Gastrocnemius medialis (tissue), 4 donors: ENCODE measurements at regions not wholly inside any gene's neighbourhood (a gene's known extent, or its start where the extent isn't known, plus 50 kb on each side); places are given as distances from the start of the nearest gene placed in this dataset.
"Not testable (repeated sequence)": the region's sequence is repeated elsewhere in the genome, so short reads cannot be mapped to it uniquely, and the experiment has no call there.

Experiments
- ATAC-seq, 2 donors: fragments of 150-250 bp; one replicate each; pipeline ENCODE4 v1.9.1; 2016
- DNase-seq, 2 donors: peaks; one replicate each; pipeline ENCODE4 v3.0.0-alpha.2; 2019
- H3K27ac ChIP-seq, 4 donors: fragments of 200-600 bp; sonication (generic); 1 replicate in 1 of 4; 2 replicates in 3 of 4; pipeline ENCODE4 v1.5.1; 2016 to 2018; ENCODE audit warnings: mild to moderate bottlenecking in 2 of 4, moderate library complexity in 1 of 4
- H3K27me3 ChIP-seq, 3 donors: fragments of 200-600 bp; sonication (generic) in 2 of 3; 1 replicate in 1 of 3; 2 replicates in 2 of 3; pipeline versions ENCODE4 v1.5.1 to v1.6.0; 2016 to 2019; ENCODE audit warnings: mild to moderate bottlenecking in 1 of 3, moderate library complexity in 1 of 3
- H3K36me3 ChIP-seq, 2 donors: fragments of 200-600 bp; sonication (generic) in 1 of 2; one replicate each; pipeline ENCODE4 v1.5.1; 2017 to 2018
- H3K4me1 ChIP-seq, 2 donors: fragments of 200-600 bp; sonication (generic) in 1 of 2; one replicate each; pipeline ENCODE4 v1.5.1; 2016 to 2017; ENCODE audit warnings: mild to moderate bottlenecking in 2 of 2
- H3K4me3 ChIP-seq, 4 donors: fragments of 200-600 bp; sonication (generic) in 3 of 4; 1 replicate in 1 of 4; 2 replicates in 3 of 4; pipeline ENCODE4 v1.5.1; 2016 to 2019; ENCODE audit warnings: mild to moderate bottlenecking in 2 of 4
- H3K9me3 ChIP-seq, 3 donors: fragments of 200-600 bp; sonication (generic) in 2 of 3; 1 replicate in 1 of 3; 2 replicates in 2 of 3; pipeline ENCODE4 v1.5.1; 2016 to 2019
- CTCF ChIP-seq, 5 experiments: fragments of 450-650 bp in 3 of 5; fragments of 200-600 bp in 2 of 5; sonication (generic) in 2 of 5; IDR thresholded peaks in 4 of 5; conservative IDR thresholded peaks in 1 of 5; 1 replicate in 4 of 5; 2 replicates in 1 of 5; pipeline ENCODE4 v1.5.1; 2016 to 2019; ENCODE audit warnings: antibody characterized with exemption in 5 of 5, mild to moderate bottlenecking in 3 of 5, moderate library complexity in 3 of 5
- POLR2A ChIP-seq, 2 donors: fragments of 450-650 bp; IDR thresholded peaks; one replicate each; pipeline ENCODE4 v1.6.1; 2017; ENCODE audit warnings: antibody characterized with exemption in 2 of 2, mild to moderate bottlenecking in 2 of 2, moderate library complexity in 2 of 2
- in situ Hi-C, 4 donors: fragments of 200-750 bp; cut with MboI; loops; one replicate each; pipeline versions ENCODE4 v1.15.0 to v1.8.0; 2017; ENCODE audit warnings: low sequenced_read_pairs in 4 of 4
- intact Hi-C: fragments of 100-400 bp; cut with DNase I; formaldehyde crosslinking; loops from one replicate; pipeline ENCODE4 v1.15.1; 2023; ENCODE audit warnings: low total_unique reads

DNA sequence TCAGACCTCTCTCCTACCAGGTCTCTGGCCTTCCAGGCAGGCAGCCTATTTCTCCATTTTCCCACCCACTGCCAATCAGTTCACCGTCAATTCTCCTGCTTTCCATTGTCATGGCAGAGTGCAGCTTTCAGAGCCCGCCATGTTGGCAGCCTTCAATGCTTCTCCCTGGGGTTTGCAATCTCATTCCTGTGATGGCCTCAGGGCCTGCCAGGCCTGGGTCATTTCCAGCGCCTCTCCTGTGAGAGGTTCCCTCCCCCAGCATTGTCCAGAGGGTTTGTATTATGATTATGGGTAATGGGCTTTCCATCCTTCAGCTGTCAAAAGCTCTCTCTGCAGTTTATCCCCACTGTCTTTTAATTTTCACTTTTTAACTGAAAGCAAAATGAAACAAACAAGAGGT is 716.6 kb upstream of the CDH8 start:
- H3K9me3 ChIP-seq: no peaks in the 10 kb centered on the region
- in situ Hi-C loops: no loop called here
- intact Hi-C loops: no loop called here
- no peak for TF ChIP-seq POLR2A (IDR thresholded peaks at IDR 0.05)
- no peak for TF ChIP-seq CTCF (IDR thresholded peaks at IDR 0.05 in 4 of 5, conservative IDR thresholded peaks at IDR 0.05 in 1 of 5)
- H3K4me3 ChIP-seq: no peak overlapping the region
- ATAC-seq (no peak), DNase-seq (no peak)
- H3K27me3 ChIP-seq: no peaks in the 10 kb centered on the region
- H3K36me3 ChIP-seq: no peaks in the 10 kb centered on the region
- no peak overlapping the region for H3K27ac ChIP-seq
- no peaks in the 10 kb centered on the region for H3K4me1 ChIP-seq

GRCh38 chr16:62751218-62751617 is 715.0 kb upstream of the CDH8 start:
- Histone ChIP-seq H3K27me3 (no peaks in the 10 kb centered on the region), H3K9me3 (no peaks in the 10 kb centered on the region), H3K36me3 (no peaks in the 10 kb centered on the region), H3K4me1 (no peaks in the 10 kb centered on the region), H3K4me3 (no peak overlapping the region), H3K27ac (no peak overlapping the region)
- intact Hi-C loops (no loop called here), in situ Hi-C loops (no loop called here)
- no peak for TF ChIP-seq CTCF (IDR thresholded peaks at IDR 0.05 in 4 of 5, conservative IDR thresholded peaks at IDR 0.05 in 1 of 5)
- TF ChIP-seq POLR2A (IDR thresholded peaks at IDR 0.05): no peak
- ATAC-seq (no peak), DNase-seq (no peak)

- no peaks in the 10 kb centered on the region for H3K36me3 ChIP-seq
- DNase-seq (no peak), ATAC-seq (no peak)
- H3K27ac ChIP-seq: no peak overlapping the region
- in situ Hi-C loops: no loop called here
- no peaks in the 10 kb centered on the region for H3K27me3 ChIP-seq
- intact Hi-C loops: no loop called here
- H3K9me3 ChIP-seq: no peaks in the 10 kb centered on the region
- no peak for TF ChIP-seq POLR2A (IDR thresholded peaks at IDR 0.05)
- TF ChIP-seq CTCF (IDR thresholded peaks at IDR 0.05 in 4 of 5, conservative IDR thresholded peaks at IDR 0.05 in 1 of 5): no peak
- no peak overlapping the region for H3K4me3 ChIP-seq
- no peaks in the 10 kb centered on the region for H3K4me1 ChIP-seq
Observed at GRCh38 chr16:62741692-62742091, 705.5 kb upstream of the CDH8 start.

GRCh38 chr16:62738666-62739460 is 702.6 kb upstream of the CDH8 start:
- no peaks in the 10 kb centered on the region for H3K27me3 ChIP-seq
- no peaks in the 10 kb centered on the region for H3K36me3 ChIP-seq
- intact Hi-C loops: no loop called here
- DNase-seq: no peak
- no peak overlapping the region for H3K27ac ChIP-seq
- H3K9me3 ChIP-seq: no peaks in the 10 kb centered on the region
- H3K4me1 ChIP-seq: no peaks in the 10 kb centered on the region
- ATAC-seq: no peak
- no peak overlapping the region for H3K4me3 ChIP-seq
- in situ Hi-C loops: no loop called here
- no peak for TF ChIP-seq CTCF (IDR thresholded peaks at IDR 0.05 in 4 of 5, conservative IDR thresholded peaks at IDR 0.05 in 1 of 5)
- no peak for TF ChIP-seq POLR2A (IDR thresholded peaks at IDR 0.05)

DNA sequence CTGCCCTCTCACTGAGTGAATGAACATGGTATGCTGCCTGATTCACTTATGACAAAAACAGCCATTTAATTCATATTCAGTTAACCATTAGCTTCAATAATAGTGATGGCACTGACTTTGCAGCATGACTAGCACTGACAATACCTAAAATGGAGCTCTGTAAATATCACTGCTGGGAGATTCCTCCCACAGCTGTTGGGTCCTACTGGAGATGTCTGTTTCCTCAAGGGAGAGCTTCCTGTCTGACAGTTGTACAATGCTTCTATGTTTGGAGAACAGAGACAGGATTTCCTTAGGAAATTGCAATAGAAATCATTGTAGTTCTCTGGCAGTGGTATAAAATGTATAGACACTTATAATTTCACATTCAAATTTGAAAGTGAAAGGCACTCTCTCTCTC is 695.9 kb upstream of the CDH8 start:
- no peaks in the 10 kb centered on the region for H3K9me3 ChIP-seq
- H3K36me3 ChIP-seq: no peaks in the 10 kb centered on the region
- DNase-seq: no peak
- in situ Hi-C loops: no loop called here
- H3K27ac ChIP-seq: no peak overlapping the region
- intact Hi-C loops: no loop called here
- no peaks in the 10 kb centered on the region for H3K27me3 ChIP-seq
- ATAC-seq: no peak
- TF ChIP-seq CTCF (IDR thresholded peaks at IDR 0.05 in 4 of 5, conservative IDR thresholded peaks at IDR 0.05 in 1 of 5) (no peak), POLR2A (IDR thresholded peaks at IDR 0.05) (no peak)
- no peak overlapping the region for H3K4me3 ChIP-seq
- no peaks in the 10 kb centered on the region for H3K4me1 ChIP-seq

- H3K4me3 ChIP-seq, H3K27ac ChIP-seq, H3K4me1 ChIP-seq, DNase-seq, H3K9me3 ChIP-seq, ATAC-seq, H3K27me3 ChIP-seq, in situ Hi-C loops, H3K36me3 ChIP-seq, intact Hi-C loops: not testable (repeated sequence)
Observed at GRCh38 chr16:62724670-62725269, 688.5 kb upstream of the CDH8 start.
